ENCODE measurements at regions not wholly inside any gene's neighbourhood (a gene's known extent, or its start where the extent isn't known, plus 50 kb on each side); places are given as distances from the start of the nearest gene placed in this dataset.

DNA sequence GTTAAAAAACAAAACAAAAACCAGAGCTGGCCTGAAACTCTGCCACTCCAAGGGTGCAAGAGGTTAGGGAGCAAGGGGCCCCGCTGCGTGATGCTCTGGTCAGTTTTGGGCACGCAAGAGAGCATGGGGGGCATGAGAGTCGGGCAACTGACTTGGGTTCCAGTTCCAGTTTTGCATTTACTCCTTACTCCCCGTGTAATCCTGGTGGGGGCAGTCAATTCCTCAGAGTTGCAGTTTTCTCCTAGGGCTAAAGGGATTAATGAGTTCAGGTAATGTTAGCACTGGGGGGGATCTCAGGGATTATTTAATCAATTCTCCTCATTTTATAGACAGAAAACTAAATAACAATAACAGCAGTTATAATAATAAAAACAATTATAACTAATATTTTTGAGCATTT lies 72.9 kb upstream of the PMFBP1 start:
- TF ChIP-seq POLR2A (IDR thresholded peaks at IDR 0.05) (no peak), POLR2AphosphoS5 (IDR thresholded peaks at IDR 0.05) (no peak)
- TF ChIP-seq, protein P1, sequence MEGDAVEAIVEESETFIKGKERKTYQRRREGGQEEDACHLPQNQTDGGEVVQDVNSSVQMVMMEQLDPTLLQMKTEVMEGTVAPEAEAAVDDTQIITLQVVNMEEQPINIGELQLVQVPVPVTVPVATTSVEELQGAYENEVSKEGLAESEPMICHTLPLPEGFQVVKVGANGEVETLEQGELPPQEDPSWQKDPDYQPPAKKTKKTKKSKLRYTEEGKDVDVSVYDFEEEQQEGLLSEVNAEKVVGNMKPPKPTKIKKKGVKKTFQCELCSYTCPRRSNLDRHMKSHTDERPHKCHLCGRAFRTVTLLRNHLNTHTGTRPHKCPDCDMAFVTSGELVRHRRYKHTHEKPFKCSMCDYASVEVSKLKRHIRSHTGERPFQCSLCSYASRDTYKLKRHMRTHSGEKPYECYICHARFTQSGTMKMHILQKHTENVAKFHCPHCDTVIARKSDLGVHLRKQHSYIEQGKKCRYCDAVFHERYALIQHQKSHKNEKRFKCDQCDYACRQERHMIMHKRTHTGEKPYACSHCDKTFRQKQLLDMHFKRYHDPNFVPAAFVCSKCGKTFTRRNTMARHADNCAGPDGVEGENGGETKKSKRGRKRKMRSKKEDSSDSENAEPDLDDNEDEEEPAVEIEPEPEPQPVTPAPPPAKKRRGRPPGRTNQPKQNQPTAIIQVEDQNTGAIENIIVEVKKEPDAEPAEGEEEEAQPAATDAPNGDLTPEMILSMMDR (IDR thresholded peaks at IDR 0.05 in 8 of 11, conservative IDR thresholded peaks at IDR 0.05 in 3 of 11), result no peak
